OCI-LY1 (cell line): ENCODE measurements at regions not wholly inside any gene's neighbourhood (a gene's known extent, or its start where the extent isn't known, plus 50 kb on each side); places are given as distances from the start of the nearest gene placed in this dataset.

Source experiments
- CTCF ChIP-seq: fragments of 200-600 bp; sonication (generic), shearing (Covaris generic); IDR thresholded peaks from 2 replicates; pipeline ENCODE4 v1.5.1; 2017; ENCODE audit warnings: mild to moderate bottlenecking, antibody characterized with exemption, low read length, moderate library complexity, mixed read lengths
- EZH2 ChIP-seq: fragments of 200-600 bp; sonication (generic), shearing (Covaris generic); IDR thresholded peaks from 2 replicates; pipeline ENCODE4 v1.8.0; 2017; ENCODE audit warnings: borderline replicate concordance, mixed run types, mild to moderate bottlenecking, antibody characterized with exemption, low read length, moderate library complexity, mixed read lengths

GRCh38 chr7:96770758-96771157 is 61.1 kb upstream of the SEM1 start:
- no peak for TF ChIP-seq CTCF
- TF ChIP-seq EZH2 = no peak
